Endothelial cell of umbilical vein (primary cell): ENCODE measurements at regions not wholly inside any gene's neighbourhood (a gene's known extent, or its start where the extent isn't known, plus 50 kb on each side); places are given as distances from the start of the nearest gene placed in this dataset.

Experiments used
- CTCF ChIP-seq, 2 donors: IDR thresholded peaks; 1 replicate in 1 of 2; 2 replicates in 1 of 2; pipeline ENCODE4 v1.5.1; 2011; ENCODE audit warnings: low read length in 2 of 2, mild to moderate bottlenecking in 2 of 2, moderate library complexity in 2 of 2, control low read depth in 1 of 2, inconsistent platforms in 1 of 2, low read depth in 1 of 2; ENCODE audit not compliant: insufficient read depth in 1 of 2; ENCODE audit errors: extremely low read depth in 1 of 2
- JUN ChIP-seq: IDR thresholded peaks from 2 replicates; pipeline ENCODE4 v1.6.1; 2011; ENCODE audit warnings: borderline replicate concordance, low read depth; ENCODE audit not compliant: insufficient read length, insufficient read depth
- MAX ChIP-seq: IDR thresholded peaks from 2 replicates; pipeline ENCODE4 v1.6.1; 2011; ENCODE audit not compliant: insufficient read depth, insufficient read length
- POLR2A ChIP-seq: IDR thresholded peaks from 2 replicates; pipeline ENCODE4 v1.6.1; 2012; ENCODE audit warnings: low read depth, mild to moderate bottlenecking, control low read depth, low read length
- POLR2AphosphoS5 ChIP-seq: IDR thresholded peaks from 2 replicates; pipeline ENCODE4 v1.6.1; 2012; ENCODE audit warnings: low read depth, mild to moderate bottlenecking, control low read depth, low read length, moderate library complexity; ENCODE audit not compliant: insufficient read depth

DNA sequence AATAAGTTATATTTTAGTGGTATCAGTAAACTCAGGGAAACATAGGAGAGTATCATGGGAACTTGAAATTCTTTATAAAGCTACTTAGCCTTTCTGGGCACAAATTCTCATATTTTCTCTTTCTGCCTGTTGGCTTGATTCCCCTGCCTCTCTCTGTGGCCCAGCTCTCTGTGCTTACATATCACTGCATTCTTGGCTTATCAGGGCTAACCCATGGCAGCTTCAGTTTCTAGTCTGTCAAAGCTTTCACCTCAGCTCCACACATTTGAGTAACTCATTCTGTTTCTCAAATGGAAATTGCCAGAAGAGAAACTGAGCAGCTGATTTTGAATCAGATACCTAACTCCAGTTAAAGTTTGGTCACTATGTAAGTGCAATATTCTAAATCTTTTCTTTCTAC lies 713.1 kb downstream of the DNAJB9 start:
- TF ChIP-seq CTCF (IDR thresholded peaks at IDR 0.05; ENCODE audit: extremely low read depth in 1 of 2, insufficient read depth in 1 of 2, low read depth in 1 of 2, low read length in 2 of 2) (no peak), JUN (no peak), POLR2AphosphoS5 (no peak), MAX (no peak), POLR2A (no peak)
